ENCODE measurements at regions not wholly inside any gene's neighbourhood (a gene's known extent, or its start where the extent isn't known, plus 50 kb on each side); places are given as distances from the start of the nearest gene placed in this dataset.

- Histone ChIP-seq H3K79me1 (ENCODE audit: low read depth, low read length) (no peaks in the 10 kb centered on the region), H3K56ac (replicated peaks; ENCODE audit: insufficient read length, low read depth, low read length) (no peak overlapping the region), H2BK12ac (ENCODE audit: low read depth, low read length) (0 out of 2 replicates have a peak overlapping the region, but pooled peaks have one; percentile 17), H3K18ac (ENCODE audit: extremely low read depth, low read length) (no peak overlapping the region), H3K36me3 (ENCODE audit: control insufficient read depth in 2 of 4, insufficient read depth in 4 of 4, low read length in 3 of 4) (no peaks in the 10 kb centered on the region), H3K9ac (replicated peaks in 1 of 4; ENCODE audit: extremely low read depth in 1 of 4, low read depth in 3 of 4, low read length in 3 of 4) (no peak overlapping the region), H3K4ac (replicated peaks; ENCODE audit: insufficient read length, low read depth, low read length) (no peak overlapping the region), H4K8ac (ENCODE audit: extremely low read depth, insufficient read depth, low read length) (no peak overlapping the region), H3K4me3 (ENCODE audit: extremely low read depth in 1 of 4, insufficient read depth in 2 of 4, low read depth in 3 of 4, low read length in 4 of 4) (no peak overlapping the region), H2AFZ (ENCODE audit: low read length) (no peak overlapping the region), H2BK20ac (ENCODE audit: low read length) (no peak overlapping the region), H4K20me1 (replicated peaks in 1 of 2; ENCODE audit: control insufficient read depth in 1 of 2, insufficient read depth in 2 of 2, low read length in 2 of 2) (no peaks in the 10 kb centered on the region), H4K5ac (ENCODE audit: insufficient read length, low read depth, low read length) (no peak overlapping the region), H2BK15ac (ENCODE audit: low read length) (no peak overlapping the region), H3K4me1 (replicated peaks in 1 of 4; ENCODE audit: control insufficient read depth in 3 of 4, insufficient read depth in 4 of 4, low read length in 3 of 4) (0 out of 7 replicates have a peak, but pooled peaks cover 0 to 2% (median 0%) of the 10 kb centered on the region in 4 experiments), H3K23ac (ENCODE audit: insufficient read length) (no peak overlapping the region), H2BK120ac (replicated peaks; ENCODE audit: low read depth, low read length) (no peak overlapping the region), H4K91ac (replicated peaks; ENCODE audit: insufficient read length, low read length) (no peak overlapping the region), H3K4me2 (ENCODE audit: insufficient read depth in 1 of 2, low read depth in 2 of 2, low read length in 2 of 2) (no peak overlapping the region), H3K23me2 (ENCODE audit: low read depth, low read length) (no peaks in the 10 kb centered on the region; the same call in 1 of the 2 replicates), H3K27ac (ENCODE audit: low read depth, low read length) (no peak overlapping the region), H3K14ac (ENCODE audit: insufficient read length) (no peak overlapping the region), H2BK5ac (ENCODE audit: low read depth, low read length) (no peak overlapping the region), H3K27me3 (replicated peaks in 1 of 4; ENCODE audit: control insufficient read depth in 3 of 4, extremely low read depth in 1 of 4, insufficient read depth in 3 of 4, low read length in 3 of 4) (no peaks in the 10 kb centered on the region), H3K9me3 (ENCODE audit: insufficient read depth in 2 of 2, low read depth in 1 of 2, low read length in 1 of 2) (no peaks in the 10 kb centered on the region), H2AK5ac (ENCODE audit: low read depth, low read length) (no peak overlapping the region), H3K79me2 (ENCODE audit: control insufficient read depth in 1 of 2, insufficient read depth in 2 of 2, low read length in 2 of 2) (no peaks in the 10 kb centered on the region)
- CTCF ChIA-PET (ENCODE audit: partially characterized antibody), result interaction anchor here (1.8 kb wide), 1 partner anchor 12 kb away, joined by 8 read pairs; no protein-coding TSS in a partner anchor
- 89% methylated on average over 5 of the region's 5 CpGs; no CpG with 5 or more reads in 1 of the 2 experiments for WGBS, 2 experiments (ENCODE audit: extremely low coverage in 1 of 2, insufficient coverage in 1 of 2, insufficient read length in 1 of 2, insufficient replicate concordance in 2 of 2, low coverage in 1 of 2, low lambda C conversion rate in 2 of 2, missing lambda C conversion rate in 1 of 2)
- POLR2A ChIA-PET (ENCODE audit: partially characterized antibody), result no interaction called here
- FAIRE-seq (no peak), DNase-seq (ENCODE audit: low read depth in 1 of 2, low spot score in 2 of 2) (no peak)
- TF ChIP-seq SIN3A (conservative IDR thresholded peaks at IDR 0.05 in 1 of 2, IDR thresholded peaks at IDR 0.05 in 1 of 2; ENCODE audit: low read depth in 1 of 2, low read length in 2 of 2) (no peak), PHF8 (conservative IDR thresholded peaks at IDR 0.05; ENCODE audit: low read depth, low read length) (no peak)
Measured at GRCh38 chr3:189053322-189053721, 118.4 kb upstream of the TPRG1 start.
